ENCODE measurements at regions not wholly inside any gene's neighbourhood (a gene's known extent, or its start where the extent isn't known, plus 50 kb on each side); places are given as distances from the start of the nearest gene placed in this dataset.

- no TSS peak for BruUV-seq (replicated peaks)
- H2AFZ ChIP-seq (ENCODE audit: low read depth, low read length), result no peak overlapping the region
- in situ Hi-C loops (cut with MboI), result no loop called here
- no peak overlapping the region for H3K4me3 ChIP-seq
- H3K79me2 ChIP-seq (ENCODE audit: control insufficient read depth, insufficient read depth, low read length), result no peaks in the 10 kb centered on the region
- CTCF ChIA-PET (ENCODE audit: low intra/inter-chr PET ratio), result no interaction called here
- POLR2A ChIA-PET, result no interaction called here
- H4K20me1 ChIP-seq (replicated peaks; ENCODE audit: control insufficient read depth, insufficient read depth, low read length), result no peaks in the 10 kb centered on the region
- no peaks in the 10 kb centered on the region for H3K27me3 ChIP-seq (ENCODE audit: control insufficient read depth in 2 of 2, insufficient read depth in 2 of 2, low read length in 2 of 2)
- FAIRE-seq, result no peak
- no peak overlapping the region for H3K27ac ChIP-seq (ENCODE audit: extremely low read depth, low read depth, low read length)
- no peaks in the 10 kb centered on the region for H3K9me3 ChIP-seq (replicated peaks; ENCODE audit: control insufficient read depth, insufficient read depth, low read depth, low read length)
- H3K9me1 ChIP-seq (ENCODE audit: control insufficient read depth, insufficient read depth, low read length), result no peaks in the 10 kb centered on the region
- WGBS (ENCODE audit: insufficient coverage, low coverage, missing lambda C conversion rate), result 73% methylated on average over 1 of the region's 1 CpG
- no peak for ATAC-seq
- intact Hi-C loops (cut with micrococcal nuclease), result no loop called here
- no peak for DNase-seq (ENCODE audit: extremely low read depth in 1 of 4, low spot score in 3 of 4)
- H3K9ac ChIP-seq (ENCODE audit: insufficient read depth in 1 of 2, low read depth in 2 of 2, low read length in 2 of 2), result no peak overlapping the region
- TF ChIP-seq SMARCA4 (IDR thresholded peaks at IDR 0.05) (no peak), SMARCC2 (IDR thresholded peaks at IDR 0.05; ENCODE audit: low read depth) (no peak), BCL6 (CRISPR knock-in tag; IDR thresholded peaks at IDR 0.05) (no peak), ZNF766 (CRISPR knock-in tag; conservative IDR thresholded peaks at IDR 0.05) (no peak), SNAPC5 (CRISPR knock-in tag; IDR thresholded peaks at IDR 0.05) (no peak), CHD4 (IDR thresholded peaks at IDR 0.05; ENCODE audit: insufficient read depth, insufficient replicate concordance, low read depth, low read length, poor library complexity, severe bottlenecking) (no peak), POLR3A (IDR thresholded peaks at IDR 0.05; ENCODE audit: borderline replicate concordance, extremely low read depth, insufficient read depth, insufficient read length) (no peak), MXD1 (CRISPR knock-in tag; IDR thresholded peaks at IDR 0.05; ENCODE audit: borderline replicate concordance, poor library complexity, severe bottlenecking) (no peak), TEAD4 (IDR thresholded peaks at IDR 0.05; ENCODE audit: low read length) (no peak), TEAD4 (CRISPR knock-in tag; IDR thresholded peaks at IDR 0.05; ENCODE audit: borderline replicate concordance) (no peak), ZBED1 (IDR thresholded peaks at IDR 0.05) (no peak), ZNF133 (CRISPR knock-in tag; IDR thresholded peaks at IDR 0.05) (no peak), TFAM (CRISPR knock-in tag; conservative IDR thresholded peaks at IDR 0.05) (no peak), RFX7 (CRISPR knock-in tag; IDR thresholded peaks at IDR 0.05) (no peak), ZNF551 (CRISPR knock-in tag; IDR thresholded peaks at IDR 0.05) (no peak), PPARD (CRISPR knock-in tag; IDR thresholded peaks at IDR 0.05) (no peak), NCOA6 (IDR thresholded peaks at IDR 0.05) (no peak), KAT7 (CRISPR knock-in tag; IDR thresholded peaks at IDR 0.05; ENCODE audit: borderline replicate concordance) (no peak)
- no peaks in the 10 kb centered on the region for H3K36me3 ChIP-seq (ENCODE audit: control insufficient read depth, insufficient read depth, low read length)
- H3K4me2 ChIP-seq (ENCODE audit: insufficient read depth, low read length), result no peak overlapping the region
- no peaks in the 10 kb centered on the region for H3K4me1 ChIP-seq (replicated peaks in 1 of 2; ENCODE audit: control insufficient read depth in 2 of 2, insufficient read depth in 2 of 2, low read length in 2 of 2)
Measured at GRCh38 chr11:105492010-105492409, 117.9 kb upstream of the GRIA4 start.
